Body of pancreas (tissue), 4 donors: ENCODE measurements at regions not wholly inside any gene's neighbourhood (a gene's known extent, or its start where the extent isn't known, plus 50 kb on each side); places are given as distances from the start of the nearest gene placed in this dataset.

Experiments used
- POLR2A ChIP-seq, 3 donors: fragments of 450-650 bp; IDR thresholded peaks; one replicate each; pipeline ENCODE4 v1.6.1; 2016; ENCODE audit warnings: antibody characterized with exemption in 3 of 3, mild to moderate bottlenecking in 2 of 3
- TF ChIP-seq, protein P1 (sequence below), 7 experiments: fragments of 450-650 bp in 4 of 7; fragments of 200-600 bp in 3 of 7; sonication (generic) in 3 of 7; IDR thresholded peaks; one replicate each; pipeline ENCODE4 v1.5.1; 2016 to 2019; ENCODE audit warnings: antibody characterized with exemption in 7 of 7

DNA sequence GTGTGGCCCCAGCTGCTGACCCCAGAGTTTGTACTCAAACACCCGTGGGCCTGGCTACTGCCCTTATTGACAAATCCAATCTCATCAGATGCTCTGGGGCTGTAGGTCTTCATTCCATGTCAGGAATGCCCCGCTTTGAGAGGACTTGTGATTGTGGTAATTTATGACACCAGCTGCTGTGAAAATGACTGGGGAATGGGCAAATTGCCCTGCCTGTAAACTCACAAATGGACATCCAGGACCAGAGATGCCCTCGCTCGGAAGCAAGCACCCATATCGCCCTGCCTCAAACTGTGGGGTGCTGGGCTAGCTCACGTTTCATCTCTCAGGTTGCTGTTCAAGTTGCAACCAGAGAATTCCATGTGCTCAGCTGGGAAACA is 225.9 kb upstream of the MAP3K1 start:
- TF ChIP-seq POLR2A (IDR thresholded peaks at IDR 0.05): no peak
- TF ChIP-seq, protein P1, sequence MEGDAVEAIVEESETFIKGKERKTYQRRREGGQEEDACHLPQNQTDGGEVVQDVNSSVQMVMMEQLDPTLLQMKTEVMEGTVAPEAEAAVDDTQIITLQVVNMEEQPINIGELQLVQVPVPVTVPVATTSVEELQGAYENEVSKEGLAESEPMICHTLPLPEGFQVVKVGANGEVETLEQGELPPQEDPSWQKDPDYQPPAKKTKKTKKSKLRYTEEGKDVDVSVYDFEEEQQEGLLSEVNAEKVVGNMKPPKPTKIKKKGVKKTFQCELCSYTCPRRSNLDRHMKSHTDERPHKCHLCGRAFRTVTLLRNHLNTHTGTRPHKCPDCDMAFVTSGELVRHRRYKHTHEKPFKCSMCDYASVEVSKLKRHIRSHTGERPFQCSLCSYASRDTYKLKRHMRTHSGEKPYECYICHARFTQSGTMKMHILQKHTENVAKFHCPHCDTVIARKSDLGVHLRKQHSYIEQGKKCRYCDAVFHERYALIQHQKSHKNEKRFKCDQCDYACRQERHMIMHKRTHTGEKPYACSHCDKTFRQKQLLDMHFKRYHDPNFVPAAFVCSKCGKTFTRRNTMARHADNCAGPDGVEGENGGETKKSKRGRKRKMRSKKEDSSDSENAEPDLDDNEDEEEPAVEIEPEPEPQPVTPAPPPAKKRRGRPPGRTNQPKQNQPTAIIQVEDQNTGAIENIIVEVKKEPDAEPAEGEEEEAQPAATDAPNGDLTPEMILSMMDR (IDR thresholded peaks at IDR 0.05): no peak
